IMR-90 (cell line): ENCODE measurements at regions not wholly inside any gene's neighbourhood (a gene's known extent, or its start where the extent isn't known, plus 50 kb on each side); places are given as distances from the start of the nearest gene placed in this dataset.

Source experiments
- ATAC-seq: fragments of 200-7000 bp; cut with Tn5 transposase; 2 replicates; pipeline ENCODE4 v1.9.1; 2020; ENCODE audit warnings: low read depth, mild to moderate bottlenecking, moderate library complexity
- BruUV-seq: library from RNA; stranded (reverse); fragments of 400-500 nt; replicated peaks from 2 replicates; lab custom pipeline; 2021; lab: Mats Ljungman, UMichigan
- CTCF ChIA-PET: fragments of 300-600 bp; formaldehyde crosslinking; extraction: SDS; loops from one replicate; lab custom pipeline; 2021; ENCODE audit warnings: antibody characterized with exemption; lab: Yijun Ruan, JAX
- POLR2A ChIA-PET: fragments of 300-600 bp; sonication (Branson Sonifier 250); formaldehyde crosslinking; loops from one replicate; lab custom pipeline; 2022; ENCODE audit warnings: antibody characterized with exemption; ENCODE audit not compliant: unreplicated experiment; lab: Charles Lee
- DNase-seq: peaks from one replicate; pipeline ENCODE4 v3.0.0; 2013
- H2AFZ ChIP-seq: replicated peaks from 2 replicates; pipeline ENCODE3; 2013; ENCODE audit warnings: low read length, mild to moderate bottlenecking; ENCODE audit not compliant: poor library complexity
- H2AK5ac ChIP-seq: 2 replicates; pipeline ENCODE4 v1.6.1; 2013; ENCODE audit warnings: low read depth, low read length, inconsistent platforms
- H2AK9ac ChIP-seq: replicated peaks from 2 replicates; pipeline ENCODE3; 2013; ENCODE audit warnings: mild to moderate bottlenecking, low read depth, low read length, moderate library complexity; ENCODE audit not compliant: poor library complexity
- H2BK120ac ChIP-seq: 2 replicates; pipeline ENCODE4 v1.6.1; 2013; ENCODE audit warnings: low read depth, low read length, inconsistent platforms
- H2BK15ac ChIP-seq: 3 replicates; pipeline ENCODE4 v1.6.1; 2013; ENCODE audit warnings: low read depth, low read length, inconsistent platforms
- H2BK20ac ChIP-seq: 2 replicates; pipeline ENCODE4 v1.6.1; 2013; ENCODE audit warnings: low read depth, mild to moderate bottlenecking, inconsistent platforms, low read length, moderate library complexity
- H2BK5ac ChIP-seq: 2 replicates; pipeline ENCODE4 v1.6.1; 2013; ENCODE audit warnings: mild to moderate bottlenecking, low read depth, low read length, inconsistent platforms; ENCODE audit not compliant: poor library complexity, severe bottlenecking
- H3K14ac ChIP-seq: replicated peaks from 2 replicates; pipeline ENCODE4 v1.6.1; 2013; ENCODE audit warnings: low read depth, low read length, inconsistent platforms
- H3K18ac ChIP-seq: 2 replicates; pipeline ENCODE4 v1.6.1; 2013; ENCODE audit warnings: low read depth, low read length, control low read depth
- H3K23ac ChIP-seq: 2 replicates; pipeline ENCODE4 v1.6.1; 2013; ENCODE audit warnings: low read depth, low read length, inconsistent platforms
- H3K27ac ChIP-seq: 2 replicates; pipeline ENCODE4 v1.5.1; 2013; ENCODE audit warnings: mild to moderate bottlenecking, control low read depth, low read length; ENCODE audit not compliant: insufficient read depth
- H3K27me3 ChIP-seq: 2 replicates; pipeline ENCODE4 v1.6.1; 2013; ENCODE audit warnings: low read length; ENCODE audit not compliant: control insufficient read depth, insufficient read depth
- H3K36me3 ChIP-seq: 2 replicates; pipeline ENCODE4 v1.6.1; 2013; ENCODE audit warnings: low read length, mixed read lengths; ENCODE audit not compliant: control insufficient read depth, insufficient read depth
- H3K4ac ChIP-seq: 2 replicates; pipeline ENCODE4 v1.6.1; 2013; ENCODE audit warnings: low read depth, low read length, inconsistent platforms
- H3K4me1 ChIP-seq: 2 replicates; pipeline ENCODE4 v1.6.1; 2013; ENCODE audit warnings: low read length, mixed read lengths; ENCODE audit not compliant: control insufficient read depth, insufficient read depth
- H3K4me2 ChIP-seq: 2 replicates; pipeline ENCODE4 v1.6.1; 2013; ENCODE audit warnings: low read depth, mild to moderate bottlenecking, control low read depth, low read length, moderate library complexity
- H3K4me3 ChIP-seq: 2 replicates; pipeline ENCODE4 v1.5.1; 2013; ENCODE audit warnings: low read depth, mild to moderate bottlenecking, control low read depth, low read length, moderate library complexity; ENCODE audit not compliant: insufficient read depth
- H3K56ac ChIP-seq: 2 replicates; pipeline ENCODE4 v1.6.1; 2013; ENCODE audit warnings: low read length, inconsistent platforms; ENCODE audit not compliant: insufficient read depth; ENCODE audit errors: extremely low read depth
- H3K79me1 ChIP-seq, 2 experiments: 2 replicates each; pipeline ENCODE4 v1.6.1; 2013; ENCODE audit warnings: low read length in 2 of 2, inconsistent platforms in 1 of 2, low read depth in 1 of 2
- H3K9ac ChIP-seq: 2 replicates; pipeline ENCODE4 v1.6.1; 2013; ENCODE audit warnings: low read depth, low read length, control low read depth
- H3K9me1 ChIP-seq: 2 replicates; pipeline ENCODE4 v1.6.1; 2013; ENCODE audit warnings: low read length, inconsistent platforms; ENCODE audit not compliant: insufficient read depth
- H3K9me3 ChIP-seq: 2 replicates; pipeline ENCODE4 v1.6.1; 2013; ENCODE audit warnings: low read length; ENCODE audit not compliant: control insufficient read depth, insufficient read depth
- H4K20me1 ChIP-seq: 2 replicates; pipeline ENCODE4 v1.6.1; 2013; ENCODE audit warnings: low read length, inconsistent platforms; ENCODE audit not compliant: insufficient read depth
- H4K5ac ChIP-seq: 2 replicates; pipeline ENCODE4 v1.6.1; 2013; ENCODE audit warnings: mild to moderate bottlenecking, low read depth, low read length, control low read depth
- H4K8ac ChIP-seq, 2 experiments: 2 replicates each; pipeline ENCODE4 v1.6.1; 2013; ENCODE audit warnings: low read depth in 2 of 2, low read length in 2 of 2, control low read depth in 1 of 2, inconsistent platforms in 1 of 2
- H4K91ac ChIP-seq: 2 replicates; pipeline ENCODE4 v1.6.1; 2013; ENCODE audit warnings: low read depth, low read length, inconsistent platforms; ENCODE audit not compliant: insufficient read depth
- CEBPB ChIP-seq: IDR thresholded peaks from 2 replicates; pipeline ENCODE4 v1.6.1; 2012; ENCODE audit warnings: low read depth, low read length, improper control_type of control experiment
- MAFK ChIP-seq: IDR thresholded peaks from 2 replicates; pipeline ENCODE4 v1.6.1; 2012; ENCODE audit warnings: low read depth, low read length, improper control_type of control experiment
- NFE2L2 ChIP-seq: fragments of 150-350 bp; IDR thresholded peaks from 2 replicates; pipeline ENCODE4 v1.6.1; 2016; ENCODE audit warnings: low read depth, mild to moderate bottlenecking, low read length
- WGBS, 2 experiments: methylation state at CpG; one replicate each; pipeline versions ENCODE4 v1.1.5 to v1.1.7; 2013; ENCODE audit warnings: missing lambda C conversion rate in 2 of 2; ENCODE audit not compliant: insufficient read length in 1 of 2; ENCODE audit errors: extremely low coverage in 2 of 2; 5-methylcytosine and 5-hydroxymethylcytosine counted together
- dilution Hi-C: fragments of 300-500 bp; cut with HindIII; formaldehyde crosslinking; loops from one replicate; pipeline ENCODE4 v1.14.3; 2018; ENCODE audit warnings: low sequenced_read_pairs; ENCODE audit not compliant: unreplicated experiment
- in situ Hi-C: fragments of 300-500 bp; cut with MboI; formaldehyde crosslinking; loops from 3 replicates; pipeline ENCODE4 v1.14.3; 2019; ENCODE audit warnings: low sequenced_read_pairs, inconsistent platforms, mixed read lengths
- intact Hi-C: fragments of 100-400 bp; cut with micrococcal nuclease; formaldehyde crosslinking; loops from 2 replicates; pipeline ENCODE4 v1.10.0; 2022

DNA sequence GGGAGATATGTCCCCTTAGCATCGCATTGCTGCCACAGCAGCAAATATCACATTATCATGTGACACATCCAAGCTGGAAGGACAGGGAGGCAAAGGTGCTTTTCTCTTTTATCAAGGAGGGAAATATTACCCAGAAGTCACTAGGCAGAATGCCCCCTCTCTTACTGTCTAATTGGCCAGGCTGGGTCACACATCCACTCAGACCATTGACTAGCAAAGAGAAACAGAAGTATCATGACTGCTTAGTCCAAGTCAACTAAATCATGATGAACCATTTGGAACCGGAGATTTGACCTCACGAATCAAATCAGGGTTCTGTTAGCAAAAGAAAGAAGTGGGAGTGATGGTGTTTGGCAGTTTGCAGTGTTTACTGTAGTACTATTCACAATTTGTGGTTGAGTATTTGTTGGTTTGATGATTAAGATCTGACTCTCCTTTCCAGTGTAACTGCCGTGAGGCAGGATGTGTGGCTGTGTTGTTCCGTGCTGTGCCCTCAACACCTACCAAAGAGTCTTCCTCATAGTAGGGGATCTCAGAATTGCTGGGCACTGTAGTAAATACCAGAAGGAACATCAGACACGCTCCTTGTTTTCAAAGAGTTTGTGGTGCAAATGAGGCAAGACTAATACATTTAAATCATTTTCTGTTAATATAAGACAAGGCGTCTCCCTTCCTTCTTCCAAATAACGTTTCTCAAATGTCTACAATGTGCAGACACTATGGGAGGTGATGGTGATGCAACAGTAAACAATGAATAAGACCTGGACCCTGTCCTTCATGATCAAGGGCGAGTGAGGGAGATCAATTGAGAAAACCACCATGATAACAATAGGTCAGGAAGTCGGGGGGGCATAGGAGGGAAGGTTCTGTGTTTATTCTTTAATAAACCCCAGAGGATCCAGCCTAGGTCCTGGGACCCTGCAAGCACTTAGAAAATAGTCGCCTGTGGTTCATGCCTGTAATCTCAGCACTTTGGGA is 194.4 kb upstream of the CRY1 start:
- Histone ChIP-seq H2BK5ac (no peak overlapping the region), H3K27ac (no peak overlapping the region), H2AK9ac (no peak overlapping the region), H4K91ac (no peak overlapping the region), H3K79me1 (no peaks in the 10 kb centered on the region), H3K18ac (no peak overlapping the region), H2AK5ac (no peak overlapping the region), H3K23ac (no peak overlapping the region), H2BK20ac (no peak overlapping the region), H2BK120ac (no peak overlapping the region), H3K9ac (no peak overlapping the region), H3K27me3 (peaks cover 5% of the 10 kb centered on the region; the same call in 1 of the 2 replicates), H4K5ac (no peak overlapping the region), H3K14ac (no peak overlapping the region), H2AFZ (no peak overlapping the region), H3K4me1 (peaks cover 2% of the 10 kb centered on the region; the same call in 1 of the 2 replicates), H4K20me1 (no peaks in the 10 kb centered on the region), H3K9me3 (no peaks in the 10 kb centered on the region), H3K56ac (no peak overlapping the region), H2BK15ac (no peak overlapping the region), H4K8ac (no peak overlapping the region), H3K4ac (no peak overlapping the region), H3K9me1 (no peaks in the 10 kb centered on the region), H3K4me2 (peak overlapping the region; percentile 43; the same call in 1 of the 2 replicates), H3K4me3 (no peak overlapping the region), H3K36me3 (no peaks in the 10 kb centered on the region)
- DNase-seq (peak; percentile 23), ATAC-seq (no peak)
- CTCF ChIA-PET: no interaction called here
- intact Hi-C loops: no loop called here
- no TSS peak for BruUV-seq
- POLR2A ChIA-PET: no interaction called here
- dilution Hi-C loops: no loop called here
- TF ChIP-seq NFE2L2 (no peak), MAFK (no peak), CEBPB (peak; percentile 41; the same call in 1 of the 2 replicates)
- in situ Hi-C loops: no loop called here
- WGBS, 2 experiments: no CpG with 5 or more reads among the region's 11 CpGs
